ENCODE measurements at regions not wholly inside any gene's neighbourhood (a gene's known extent, or its start where the extent isn't known, plus 50 kb on each side); places are given as distances from the start of the nearest gene placed in this dataset.

DNA sequence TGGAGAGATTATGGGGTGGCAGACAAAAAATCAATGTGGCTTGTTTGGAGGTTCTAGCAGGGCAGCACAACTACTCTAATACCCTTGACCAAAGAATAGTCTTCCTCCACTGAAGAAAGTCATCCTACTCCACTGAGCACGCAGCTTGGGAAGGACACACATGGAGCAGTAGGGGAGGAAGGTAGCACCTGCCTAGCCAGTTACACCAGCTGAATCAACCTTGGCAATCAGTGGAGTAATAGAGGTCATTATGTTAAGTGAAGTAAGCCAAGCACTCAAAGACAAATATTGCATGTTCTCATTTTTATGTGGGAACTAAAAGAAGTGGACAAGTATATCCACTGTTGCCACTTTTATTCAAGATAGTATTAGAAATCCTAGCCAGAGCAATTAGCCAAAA lies 555.8 kb upstream of the ALCAM start:
- H3K4me3 ChIP-seq (replicated peaks; ENCODE audit: low read depth, low read length), result no peak overlapping the region
- no peak for DNase-seq (ENCODE audit: extremely low read depth, low read depth)

DNA sequence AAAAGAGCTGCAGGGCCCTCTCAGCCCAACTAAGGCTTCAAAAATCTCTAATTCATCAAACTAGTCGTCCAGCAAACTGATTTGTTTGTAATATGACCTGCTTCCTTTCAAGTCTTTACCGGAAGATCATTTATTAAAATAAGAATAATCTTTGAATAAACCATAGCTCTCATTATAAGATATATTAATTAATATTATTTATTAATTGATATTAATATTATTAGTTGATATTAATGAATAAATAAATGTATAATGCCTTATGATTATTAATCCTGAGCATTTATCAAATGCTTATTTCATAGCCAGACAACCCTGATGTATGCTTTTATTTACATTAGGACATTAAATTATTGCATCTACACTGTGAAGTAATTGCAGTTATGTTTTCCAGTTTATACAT lies 550.7 kb upstream of the ALCAM start:
- no peak overlapping the region for H3K4me3 ChIP-seq (replicated peaks; ENCODE audit: low read depth, low read length)
- no peak for TF ChIP-seq CTCF (IDR thresholded peaks at IDR 0.05; ENCODE audit: low read depth, low read length, missing control alignments)
- DNase-seq (ENCODE audit: extremely low read depth, low read depth), result no peak

More for the DNA sequence above, 555.8 kb upstream of the ALCAM start:
- TF ChIP-seq CTCF (IDR thresholded peaks at IDR 0.05; ENCODE audit: low read depth, low read length, missing control alignments), result no peak

DNA sequence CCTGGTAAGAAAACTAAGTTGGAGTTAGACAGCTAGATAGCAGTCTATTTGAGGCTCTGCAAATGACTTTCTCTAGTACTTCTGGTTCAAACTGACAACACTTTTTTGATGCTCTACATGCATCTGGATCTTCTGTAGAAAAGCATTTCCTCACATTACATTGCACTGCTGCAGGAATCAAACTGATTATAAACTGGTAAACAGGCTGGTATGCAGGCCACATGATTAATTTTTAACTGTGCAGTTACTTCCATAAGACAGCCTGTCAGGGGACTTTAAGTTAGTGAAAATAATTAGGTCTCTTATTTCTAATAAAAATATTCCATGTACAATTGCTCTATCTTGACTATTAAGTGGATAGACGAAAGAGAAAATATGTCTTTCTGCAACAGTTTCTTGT lies 550.0 kb upstream of the ALCAM start:
- DNase-seq (ENCODE audit: extremely low read depth, low read depth), result no peak
- no peak for TF ChIP-seq CTCF (IDR thresholded peaks at IDR 0.05; ENCODE audit: low read depth, low read length, missing control alignments)
- no peak overlapping the region for H3K4me3 ChIP-seq (replicated peaks; ENCODE audit: low read depth, low read length)

- TF ChIP-seq CTCF (IDR thresholded peaks at IDR 0.05; ENCODE audit: low read depth, low read length, missing control alignments), result no peak
- H3K4me3 ChIP-seq (replicated peaks; ENCODE audit: low read depth, low read length), result no peak overlapping the region
- no peak for DNase-seq (ENCODE audit: extremely low read depth, low read depth)
Measured at GRCh38 chr3:104819333-104819732, 547.4 kb upstream of the ALCAM start.

- no peak overlapping the region for H3K4me3 ChIP-seq (replicated peaks; ENCODE audit: low read depth, low read length)
- TF ChIP-seq CTCF (IDR thresholded peaks at IDR 0.05; ENCODE audit: low read depth, low read length, missing control alignments), result no peak
- DNase-seq (ENCODE audit: extremely low read depth, low read depth), result no peak
Measured at GRCh38 chr3:104820959-104821358, 545.8 kb upstream of the ALCAM start.

DNA sequence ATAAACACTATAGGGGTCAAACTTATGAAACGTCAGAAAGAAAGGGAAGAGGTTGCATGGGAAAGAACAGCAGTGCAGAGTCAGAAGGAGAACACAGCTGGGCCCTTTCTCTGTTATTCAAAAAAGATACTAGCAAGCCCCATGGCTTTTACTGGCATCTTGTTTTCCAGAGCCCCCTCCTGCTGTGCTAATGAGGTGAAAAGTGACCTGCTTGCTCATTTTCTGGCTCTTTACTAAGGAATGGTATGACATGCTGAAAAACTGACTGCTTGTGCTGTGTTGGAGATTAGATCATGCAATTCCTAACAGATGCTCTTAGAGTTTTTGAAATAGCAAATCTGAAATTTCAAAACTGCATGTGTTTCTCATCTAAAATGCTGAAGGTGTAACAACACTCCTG lies 541.6 kb upstream of the ALCAM start:
- TF ChIP-seq CTCF (IDR thresholded peaks at IDR 0.05; ENCODE audit: low read depth, low read length, missing control alignments), result no peak
- no peak for DNase-seq (ENCODE audit: extremely low read depth, low read depth)
- no peak overlapping the region for H3K4me3 ChIP-seq (replicated peaks; ENCODE audit: low read depth, low read length)

- no peak overlapping the region for H3K4me3 ChIP-seq (replicated peaks; ENCODE audit: low read depth, low read length)
- no peak for DNase-seq (ENCODE audit: extremely low read depth, low read depth)
- TF ChIP-seq CTCF (IDR thresholded peaks at IDR 0.05; ENCODE audit: low read depth, low read length, missing control alignments), result no peak
Measured at GRCh38 chr3:104831071-104831470, 535.6 kb upstream of the ALCAM start.

Data from HFF-Myc (cell line).